Cardiac septum (tissue), 1 donor: ENCODE measurements at regions not wholly inside any gene's neighbourhood (a gene's known extent, or its start where the extent isn't known, plus 50 kb on each side); places are given as distances from the start of the nearest gene placed in this dataset.

ENCODE experiments used
- DNase-seq: peaks from one replicate; pipeline ENCODE4 v3.0.0-alpha.2; 2020; ENCODE audit warnings: low spot score
- intact Hi-C: fragments of 100-400 bp; cut with DNase I; formaldehyde crosslinking; loops from one replicate; pipeline ENCODE4 v1.14.0; 2022
- donor health status: DM: no; HTN: no; CAD: no.

- no peak for DNase-seq
- intact Hi-C loops, result no loop called here
Measured at GRCh38 chr1:96962216-96962615, 240.6 kb downstream of the PTBP2 start.

GRCh38 chr1:96962751-96963211, 241.2 kb downstream of the PTBP2 start:
- no peak for DNase-seq
- intact Hi-C loops, result no loop called here

- intact Hi-C loops, result loop anchor here (5.0 kb wide), 1 partner anchor 1093 kb away; no protein-coding TSS in a partner anchor
Measured at GRCh38 chr1:96964761-96965160, 243.2 kb downstream of the PTBP2 start.

GRCh38 chr1:96966536-96967138, 245.1 kb downstream of the PTBP2 start:
- DNase-seq, result no peak

More at GRCh38 chr1:96964761-96965160, 243.2 kb downstream of the PTBP2 start:
- no peak for DNase-seq

GRCh38 chr1:96967311-96967710, 245.7 kb downstream of the PTBP2 start:
- intact Hi-C loops, result loop anchor here (5.0 kb wide), 1 partner anchor 1090 kb away; no protein-coding TSS in a partner anchor

More at GRCh38 chr1:96966536-96967138, 245.1 kb downstream of the PTBP2 start:
- intact Hi-C loops, result loop anchor here (5.0 kb wide), 1 partner anchor 1091 kb away; no protein-coding TSS in a partner anchor

GRCh38 chr1:96968541-96968940, 247.0 kb downstream of the PTBP2 start:
- no peak for DNase-seq
- intact Hi-C loops, result loop anchor here (5.0 kb wide), 1 partner anchor 1089 kb away; no protein-coding TSS in a partner anchor

More at GRCh38 chr1:96967311-96967710, 245.7 kb downstream of the PTBP2 start:
- DNase-seq, result no peak

GRCh38 chr1:96968983-96969382, 247.4 kb downstream of the PTBP2 start:
- intact Hi-C loops, result loop anchor here (5.0 kb wide), 1 partner anchor 1088 kb away; no protein-coding TSS in a partner anchor
- DNase-seq, result no peak

- intact Hi-C loops, result loop anchor here (5.0 kb wide), 1 partner anchor 1088 kb away; no protein-coding TSS in a partner anchor
Measured at GRCh38 chr1:96969656-96970163, 248.1 kb downstream of the PTBP2 start.

GRCh38 chr1:96971439-96971838, 249.9 kb downstream of the PTBP2 start:
- intact Hi-C loops, result no loop called here
- DNase-seq, result no peak

More at GRCh38 chr1:96969656-96970163, 248.1 kb downstream of the PTBP2 start:
- DNase-seq, result no peak

- intact Hi-C loops, result no loop called here
- no peak for DNase-seq
Measured at GRCh38 chr1:96971849-96972602, 250.4 kb downstream of the PTBP2 start.

GRCh38 chr1:96973605-96974004, 252.0 kb downstream of the PTBP2 start:
- DNase-seq, result no peak
- intact Hi-C loops, result no loop called here

- intact Hi-C loops, result no loop called here
- no peak for DNase-seq
Measured at GRCh38 chr1:96978444-96978843, 256.9 kb downstream of the PTBP2 start.

- intact Hi-C loops, result no loop called here
- DNase-seq, result no peak
Measured at GRCh38 chr1:96978901-96979300, 257.3 kb downstream of the PTBP2 start.

GRCh38 chr1:96979304-96980268, 258.0 kb downstream of the PTBP2 start:
- no peak for DNase-seq
- intact Hi-C loops, result no loop called here

GRCh38 chr1:96980448-96980847, 258.9 kb downstream of the PTBP2 start:
- no peak for DNase-seq
- intact Hi-C loops, result no loop called here

GRCh38 chr1:96981181-96981580, 259.6 kb downstream of the PTBP2 start:
- no peak for DNase-seq
- intact Hi-C loops, result no loop called here

- no peak for DNase-seq
Measured at GRCh38 chr1:96982118-96982517, 260.5 kb downstream of the PTBP2 start.

GRCh38 chr1:96983866-96984265, 262.3 kb downstream of the PTBP2 start:
- DNase-seq, result no peak
- intact Hi-C loops, result no loop called here

More at GRCh38 chr1:96982118-96982517, 260.5 kb downstream of the PTBP2 start:
- intact Hi-C loops, result no loop called here

- intact Hi-C loops, result no loop called here
Measured at GRCh38 chr1:96987186-96987703, 265.7 kb downstream of the PTBP2 start.

More at GRCh38 chr1:96987186-96987703, 265.7 kb downstream of the PTBP2 start:
- DNase-seq, result no peak
